ENCODE measurements at regions not wholly inside any gene's neighbourhood (a gene's known extent, or its start where the extent isn't known, plus 50 kb on each side); places are given as distances from the start of the nearest gene placed in this dataset.
"Not testable (repeated sequence)": the region's sequence is repeated elsewhere in the genome, so short reads cannot be mapped to it uniquely, and the experiment has no call there.

- peaks cover 8% of the 10 kb centered on the region for H3K4me1 Mint-ChIP-seq
- H3K4me3 Mint-ChIP-seq, result no peak overlapping the region
- no peak overlapping the region for H3K27ac Mint-ChIP-seq
- peaks cover 2% of the 10 kb centered on the region for H3K36me3 Mint-ChIP-seq
- no peaks in the 10 kb centered on the region for H3K27me3 Mint-ChIP-seq (ENCODE audit: low read depth)
- peaks cover 21% of the 10 kb centered on the region for H3K9me3 Mint-ChIP-seq
- DNase-seq (ENCODE audit: low spot score in 2 of 2, unreplicated experiment in 2 of 2), result no peak
- TF ChIP-seq CTCF (IDR thresholded peaks at IDR 0.05; ENCODE audit: unreplicated experiment), result no peak
Measured at GRCh38 chr12:69047990-69048389, 115.0 kb upstream of the CPM start.

- peaks cover 21% of the 10 kb centered on the region for H3K9me3 Mint-ChIP-seq
- not testable (repeated sequence) for H3K27me3 Mint-ChIP-seq (ENCODE audit: low read depth)
Measured at GRCh38 chr12:69049855-69050254, 116.9 kb upstream of the CPM start.

GRCh38 chr12:69052613-69053408 is 119.8 kb upstream of the CPM start:
- peaks cover 21% of the 10 kb centered on the region for H3K9me3 Mint-ChIP-seq
- DNase-seq (ENCODE audit: low spot score in 2 of 2, unreplicated experiment in 2 of 2), result peak in 1 of 2 experiments; percentile 40

More at GRCh38 chr12:69049855-69050254, 116.9 kb upstream of the CPM start:
- DNase-seq (ENCODE audit: low spot score in 2 of 2, unreplicated experiment in 2 of 2); H3K36me3 Mint-ChIP-seq; H3K27ac Mint-ChIP-seq; H3K4me3 Mint-ChIP-seq: not testable (repeated sequence)
- H3K4me1 Mint-ChIP-seq, result peaks cover 17% of the 10 kb centered on the region

GRCh38 chr12:69054343-69055056 is 121.5 kb upstream of the CPM start:
- no peak for TF ChIP-seq CTCF (IDR thresholded peaks at IDR 0.05; ENCODE audit: unreplicated experiment)
- H3K27ac Mint-ChIP-seq, result no peak overlapping the region
- H3K36me3 Mint-ChIP-seq, result peaks cover 2% of the 10 kb centered on the region
- no peaks in the 10 kb centered on the region for H3K27me3 Mint-ChIP-seq (ENCODE audit: low read depth)
- H3K4me1 Mint-ChIP-seq, result peaks cover 17% of the 10 kb centered on the region
- H3K9me3 Mint-ChIP-seq, result peaks cover 16% of the 10 kb centered on the region
- H3K4me3 Mint-ChIP-seq, result no peak overlapping the region
- no peak for DNase-seq (ENCODE audit: low spot score in 2 of 2, unreplicated experiment in 2 of 2)

More at GRCh38 chr12:69052613-69053408, 119.8 kb upstream of the CPM start:
- no peak for TF ChIP-seq CTCF (IDR thresholded peaks at IDR 0.05; ENCODE audit: unreplicated experiment)
- Mint-ChIP-seq H3K27me3 (ENCODE audit: low read depth) (no peaks in the 10 kb centered on the region), H3K36me3 (peaks cover 2% of the 10 kb centered on the region), H3K4me1 (peaks cover 17% of the 10 kb centered on the region), H3K4me3 (no peak overlapping the region), H3K27ac (peak overlapping the region; percentile 47)

- Mint-ChIP-seq H3K36me3 (peaks cover 2% of the 10 kb centered on the region), H3K27ac (no peak overlapping the region), H3K4me3 (no peak overlapping the region), H3K4me1 (peaks cover 17% of the 10 kb centered on the region), H3K27me3 (ENCODE audit: low read depth) (no peaks in the 10 kb centered on the region), H3K9me3 (peaks cover 13% of the 10 kb centered on the region)
- no peak for DNase-seq (ENCODE audit: low spot score in 2 of 2, unreplicated experiment in 2 of 2)
- TF ChIP-seq CTCF (IDR thresholded peaks at IDR 0.05; ENCODE audit: unreplicated experiment), result no peak
Measured at GRCh38 chr12:69055280-69055679, 122.3 kb upstream of the CPM start.

- TF ChIP-seq CTCF (IDR thresholded peaks at IDR 0.05; ENCODE audit: unreplicated experiment), result no peak
- DNase-seq (ENCODE audit: low spot score in 2 of 2, unreplicated experiment in 2 of 2), result no peak
- peaks cover 2% of the 10 kb centered on the region for H3K36me3 Mint-ChIP-seq
- no peak overlapping the region for H3K27ac Mint-ChIP-seq
- H3K4me3 Mint-ChIP-seq, result no peak overlapping the region
- no peaks in the 10 kb centered on the region for H3K27me3 Mint-ChIP-seq (ENCODE audit: low read depth)
- H3K9me3 Mint-ChIP-seq, result peaks cover 9% of the 10 kb centered on the region
- peaks cover 17% of the 10 kb centered on the region for H3K4me1 Mint-ChIP-seq
Measured at GRCh38 chr12:69055706-69056105, 122.7 kb upstream of the CPM start.

Measured in mesothelial cell of epicardium (in vitro differentiated cells).